ENCODE measurements at regions not wholly inside any gene's neighbourhood (a gene's known extent, or its start where the extent isn't known, plus 50 kb on each side); places are given as distances from the start of the nearest gene placed in this dataset.

GRCh38 chr1:208837242-208837641, 593.1 kb upstream of the PLXNA2 start:
- no peak for TF ChIP-seq CTCF (IDR thresholded peaks at IDR 0.05)
- TF ChIP-seq POLR2A (IDR thresholded peaks at IDR 0.05; ENCODE audit: low read depth): no peak
- TF ChIP-seq EP300 (IDR thresholded peaks at IDR 0.05): no peak
- TF ChIP-seq POLR2AphosphoS5 (IDR thresholded peaks at IDR 0.05): no peak
